ENCODE measurements at regions not wholly inside any gene's neighbourhood (a gene's known extent, or its start where the extent isn't known, plus 50 kb on each side); places are given as distances from the start of the nearest gene placed in this dataset.

DNA sequence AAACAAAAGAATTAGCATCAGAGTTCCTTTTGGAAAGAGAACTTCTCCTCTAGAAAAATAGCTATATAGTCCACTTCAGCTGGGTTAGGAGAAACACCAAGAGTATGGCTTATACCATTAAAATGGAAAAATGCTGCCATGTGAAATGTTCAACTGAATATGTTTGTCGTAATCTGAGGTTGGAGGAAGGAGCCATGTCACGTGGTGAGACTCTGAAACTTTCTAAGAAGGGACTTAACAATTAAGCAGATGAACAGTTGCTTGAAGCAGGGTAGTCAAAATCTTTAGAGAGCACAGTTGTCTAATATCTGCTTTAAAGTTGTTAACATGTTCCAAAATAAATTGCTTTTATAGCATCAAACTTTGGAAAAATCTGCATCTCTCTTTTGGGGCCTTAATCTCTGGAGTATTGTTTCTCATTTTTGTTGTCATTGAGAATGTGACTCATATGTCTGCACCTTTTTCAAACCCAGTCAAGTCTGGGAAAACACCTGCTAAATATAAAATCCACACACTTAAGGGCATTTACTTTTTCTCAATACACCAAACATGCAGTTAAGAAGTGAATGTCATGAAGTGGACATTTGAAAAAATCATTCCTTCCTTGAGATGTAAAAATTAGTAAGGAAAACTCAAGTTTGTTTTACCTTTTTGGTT, 168.8 kb upstream of the PDE5A start:
- in situ Hi-C loops (cut with MboI) (no loop called here), intact Hi-C loops (cut with micrococcal nuclease) (no loop called here)
- Histone ChIP-seq H3K4me1 (replicated peaks in 1 of 2; ENCODE audit: control insufficient read depth in 2 of 2, insufficient read depth in 2 of 2, low read length in 2 of 2) (no peaks in the 10 kb centered on the region), H3K9ac (ENCODE audit: insufficient read depth in 1 of 2, low read depth in 2 of 2, low read length in 2 of 2) (no peak overlapping the region), H3K9me1 (ENCODE audit: control insufficient read depth, insufficient read depth, low read length) (no peaks in the 10 kb centered on the region), H3K27ac (ENCODE audit: extremely low read depth, low read depth, low read length) (no peak overlapping the region), H3K36me3 (ENCODE audit: control insufficient read depth, insufficient read depth, low read length) (no peaks in the 10 kb centered on the region), H3K79me2 (ENCODE audit: control insufficient read depth, insufficient read depth, low read length) (no peaks in the 10 kb centered on the region), H3K4me3 (no peak overlapping the region), H3K9me3 (replicated peaks; ENCODE audit: control insufficient read depth, insufficient read depth, low read depth, low read length) (no peaks in the 10 kb centered on the region), H3K4me2 (ENCODE audit: insufficient read depth, low read length) (no peak overlapping the region), H3K27me3 (ENCODE audit: control insufficient read depth in 2 of 2, insufficient read depth in 2 of 2, low read length in 2 of 2) (no peaks in the 10 kb centered on the region), H2AFZ (ENCODE audit: low read depth, low read length) (no peak overlapping the region), H4K20me1 (replicated peaks; ENCODE audit: control insufficient read depth, insufficient read depth, low read length) (no peaks in the 10 kb centered on the region)
- ATAC-seq (no peak), FAIRE-seq (no peak), DNase-seq (ENCODE audit: extremely low read depth in 1 of 4, low spot score in 3 of 4) (no peak)
- TF ChIP-seq CHD2 (IDR thresholded peaks at IDR 0.05; ENCODE audit: low read depth, low read length) (no peak), KDM2B (CRISPR knock-in tag; IDR thresholded peaks at IDR 0.05) (no peak), RBM17 (IDR thresholded peaks at IDR 0.05; ENCODE audit: borderline replicate concordance, low read depth, low read length) (no peak), RBM34 (IDR thresholded peaks at IDR 0.05; ENCODE audit: borderline replicate concordance, insufficient read depth, low read length) (no peak), ZNF431 (CRISPR knock-in tag; IDR thresholded peaks at IDR 0.05) (no peak), HMGN3 (IDR thresholded peaks at IDR 0.05; ENCODE audit: borderline replicate concordance, extremely low read depth, insufficient read length, low read depth, low read length) (no peak), BRCA1 (IDR thresholded peaks at IDR 0.05) (no peak), BRCA1 (CRISPR knock-in tag; IDR thresholded peaks at IDR 0.05) (no peak), HNRNPK (IDR thresholded peaks at IDR 0.05; ENCODE audit: low read depth, low read length, poor library complexity, severe bottlenecking) (no peak), ILF3 (IDR thresholded peaks at IDR 0.05; ENCODE audit: borderline replicate concordance) (no peak), SETDB1 (IDR thresholded peaks at IDR 0.05; ENCODE audit: low read length) (no peak), HDAC6 (IDR thresholded peaks at IDR 0.05; ENCODE audit: low read depth, low read length) (no peak), NCOA6 (IDR thresholded peaks at IDR 0.05) (no peak), NFE2L1 (tag; IDR thresholded peaks at IDR 0.05; ENCODE audit: borderline replicate concordance, low read depth) (no peak)
- TF ChIP-seq, protein P1, sequence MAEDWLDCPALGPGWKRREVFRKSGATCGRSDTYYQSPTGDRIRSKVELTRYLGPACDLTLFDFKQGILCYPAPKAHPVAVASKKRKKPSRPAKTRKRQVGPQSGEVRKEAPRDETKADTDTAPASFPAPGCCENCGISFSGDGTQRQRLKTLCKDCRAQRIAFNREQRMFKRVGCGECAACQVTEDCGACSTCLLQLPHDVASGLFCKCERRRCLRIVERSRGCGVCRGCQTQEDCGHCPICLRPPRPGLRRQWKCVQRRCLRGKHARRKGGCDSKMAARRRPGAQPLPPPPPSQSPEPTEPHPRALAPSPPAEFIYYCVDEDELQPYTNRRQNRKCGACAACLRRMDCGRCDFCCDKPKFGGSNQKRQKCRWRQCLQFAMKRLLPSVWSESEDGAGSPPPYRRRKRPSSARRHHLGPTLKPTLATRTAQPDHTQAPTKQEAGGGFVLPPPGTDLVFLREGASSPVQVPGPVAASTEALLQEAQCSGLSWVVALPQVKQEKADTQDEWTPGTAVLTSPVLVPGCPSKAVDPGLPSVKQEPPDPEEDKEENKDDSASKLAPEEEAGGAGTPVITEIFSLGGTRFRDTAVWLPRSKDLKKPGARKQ (CRISPR knock-in tag; IDR thresholded peaks at IDR 0.05) = no peak
- TF ChIP-seq, protein P2, sequence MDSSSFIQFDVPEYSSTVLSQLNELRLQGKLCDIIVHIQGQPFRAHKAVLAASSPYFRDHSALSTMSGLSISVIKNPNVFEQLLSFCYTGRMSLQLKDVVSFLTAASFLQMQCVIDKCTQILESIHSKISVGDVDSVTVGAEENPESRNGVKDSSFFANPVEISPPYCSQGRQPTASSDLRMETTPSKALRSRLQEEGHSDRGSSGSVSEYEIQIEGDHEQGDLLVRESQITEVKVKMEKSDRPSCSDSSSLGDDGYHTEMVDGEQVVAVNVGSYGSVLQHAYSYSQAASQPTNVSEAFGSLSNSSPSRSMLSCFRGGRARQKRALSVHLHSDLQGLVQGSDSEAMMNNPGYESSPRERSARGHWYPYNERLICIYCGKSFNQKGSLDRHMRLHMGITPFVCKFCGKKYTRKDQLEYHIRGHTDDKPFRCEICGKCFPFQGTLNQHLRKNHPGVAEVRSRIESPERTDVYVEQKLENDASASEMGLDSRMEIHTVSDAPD (CRISPR knock-in tag; IDR thresholded peaks at IDR 0.05) = no peak
- TF ChIP-seq, protein P3, sequence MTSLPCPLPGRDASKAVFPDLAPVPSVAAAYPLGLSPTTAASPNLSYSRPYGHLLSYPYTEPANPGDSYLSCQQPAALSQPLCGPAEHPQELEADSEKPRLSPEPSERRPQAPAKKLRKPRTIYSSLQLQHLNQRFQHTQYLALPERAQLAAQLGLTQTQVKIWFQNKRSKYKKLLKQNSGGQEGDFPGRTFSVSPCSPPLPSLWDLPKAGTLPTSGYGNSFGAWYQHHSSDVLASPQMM (CRISPR knock-in tag; IDR thresholded peaks at IDR 0.05) = no peak
- no TSS peak for BruUV-seq (replicated peaks)
- ChIA-PET POLR2A (interaction anchor here (1.1 kb wide), 1 partner anchor 10 kb away, joined by 3 read pairs; no protein-coding TSS in a partner anchor), CTCF (ENCODE audit: low intra/inter-chr PET ratio) (no interaction called here)
- 0% methylated on average over 2 of the region's 2 CpGs for WGBS (ENCODE audit: insufficient coverage, low coverage, missing lambda C conversion rate)

All from K562 (cell line).